Activated T-cell treated with anti-CD3 and anti-CD28 coated beads, Interleukin-2, amount 50 U/mL, for 72 hours (primary cell): ENCODE measurements at regions not wholly inside any gene's neighbourhood (a gene's known extent, or its start where the extent isn't known, plus 50 kb on each side); places are given as distances from the start of the nearest gene placed in this dataset.
"Not testable (repeated sequence)": the region's sequence is repeated elsewhere in the genome, so short reads cannot be mapped to it uniquely, and the experiment has no call there.

ENCODE experiments used
- ATAC-seq, 2 donors: fragments of 150-1000 bp; cut with Tn5 transposase; replicated peaks in 1 of 2; 2 replicates each; pipeline ENCODE4 v1.10.0; 2021; ENCODE audit warnings: moderate library complexity in 2 of 2, mild to moderate bottlenecking in 1 of 2
- DNase-seq, 2 donors: peaks; one replicate each; pipeline ENCODE4 v3.0.0; 2021 to 2022; ENCODE audit warnings: mixed read lengths in 1 of 2
- H3K27ac Mint-ChIP-seq: one replicate; pipeline ENCODE4 v1.8.0; 2022; ENCODE audit warnings: mild to moderate bottlenecking, moderate library complexity, mixed read lengths
- H3K27me3 Mint-ChIP-seq: one replicate; pipeline ENCODE4 v1.8.0; 2022; ENCODE audit warnings: low read depth, mixed read lengths
- H3K36me3 Mint-ChIP-seq, 2 donors: one replicate each; pipeline ENCODE4 v1.8.0; 2022; ENCODE audit warnings: mixed read lengths in 2 of 2, mild to moderate bottlenecking in 1 of 2; ENCODE audit not compliant: insufficient read depth in 2 of 2
- H3K4me1 Mint-ChIP-seq: one replicate; pipeline ENCODE4 v1.8.0; 2022; ENCODE audit warnings: low read depth, mixed read lengths
- H3K4me3 Mint-ChIP-seq, 2 donors: one replicate each; pipeline ENCODE4 v1.8.0; 2022; ENCODE audit warnings: mild to moderate bottlenecking in 2 of 2, mixed read lengths in 2 of 2, moderate library complexity in 2 of 2
- H3K9me3 Mint-ChIP-seq, 2 donors: one replicate each; pipeline ENCODE4 v1.8.0; 2022; ENCODE audit warnings: mixed read lengths in 2 of 2

DNA sequence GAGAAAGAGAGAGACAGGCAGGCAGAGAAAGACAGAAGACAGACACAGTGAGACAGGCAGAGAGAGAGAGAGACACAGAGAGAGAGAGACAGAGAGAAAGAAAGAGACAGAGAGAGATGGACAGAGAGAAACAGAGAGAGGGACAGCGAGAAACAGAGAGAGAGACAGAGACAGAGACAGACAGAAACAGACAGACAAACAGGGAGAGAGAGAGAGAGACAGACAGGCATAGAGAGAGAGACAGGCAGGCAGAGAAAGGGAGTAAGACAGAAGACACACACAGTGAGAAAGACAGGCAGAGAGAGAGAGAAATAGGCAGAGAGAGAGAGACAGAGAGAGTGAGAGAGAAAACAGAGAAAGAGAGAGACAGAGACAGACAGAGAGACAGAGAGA, 105.3 kb upstream of the ANKRD30BL start:
- Mint-ChIP-seq H3K4me3 (no peak overlapping the region), H3K36me3 (no peaks in the 10 kb centered on the region), H3K27ac (no peak overlapping the region), H3K4me1 (no peaks in the 10 kb centered on the region), H3K27me3 (no peaks in the 10 kb centered on the region), H3K9me3 (no peaks in the 10 kb centered on the region)
- DNase-seq (no peak), ATAC-seq (no peak)

DNA sequence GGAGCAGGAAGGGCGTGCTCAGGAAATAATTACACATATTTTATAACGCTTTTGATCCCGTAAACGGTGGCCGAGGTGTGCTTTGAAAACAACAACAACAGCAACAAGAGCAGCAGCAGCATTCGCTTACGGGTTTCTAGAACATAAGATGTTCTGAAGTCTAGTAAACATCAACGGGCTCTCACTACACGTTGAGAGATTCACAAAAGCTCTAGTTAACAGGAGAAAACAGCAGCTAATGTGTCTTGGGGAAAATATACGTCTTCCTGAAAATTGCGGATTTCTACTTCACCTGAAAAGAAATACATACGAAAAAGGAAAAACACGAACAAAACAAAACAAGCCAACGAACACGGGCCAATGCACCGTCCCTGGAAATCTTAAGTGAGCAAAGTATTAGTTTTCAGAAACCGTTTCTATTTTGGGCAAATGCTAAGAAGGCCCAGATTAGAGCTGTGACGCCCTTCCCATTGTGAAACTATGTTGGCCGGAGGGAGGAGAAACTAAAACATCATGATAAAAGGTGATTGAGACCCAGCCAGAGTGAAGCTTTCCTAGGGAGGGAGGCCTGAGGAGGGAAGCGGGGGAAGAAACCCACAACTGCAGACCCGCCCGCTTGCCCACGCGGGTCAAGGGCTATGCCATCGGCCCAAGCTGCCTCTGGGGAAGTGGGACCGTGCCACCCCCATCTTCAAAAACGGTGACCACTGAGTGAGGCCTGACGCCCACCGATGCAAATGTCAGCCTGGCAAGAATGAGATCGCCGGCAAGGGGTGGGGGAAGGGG, 105.9 kb upstream of the ANKRD30BL start:
- H3K36me3 Mint-ChIP-seq, DNase-seq, H3K27me3 Mint-ChIP-seq, H3K27ac Mint-ChIP-seq, H3K9me3 Mint-ChIP-seq, ATAC-seq, H3K4me1 Mint-ChIP-seq, H3K4me3 Mint-ChIP-seq: not testable (repeated sequence)

DNA sequence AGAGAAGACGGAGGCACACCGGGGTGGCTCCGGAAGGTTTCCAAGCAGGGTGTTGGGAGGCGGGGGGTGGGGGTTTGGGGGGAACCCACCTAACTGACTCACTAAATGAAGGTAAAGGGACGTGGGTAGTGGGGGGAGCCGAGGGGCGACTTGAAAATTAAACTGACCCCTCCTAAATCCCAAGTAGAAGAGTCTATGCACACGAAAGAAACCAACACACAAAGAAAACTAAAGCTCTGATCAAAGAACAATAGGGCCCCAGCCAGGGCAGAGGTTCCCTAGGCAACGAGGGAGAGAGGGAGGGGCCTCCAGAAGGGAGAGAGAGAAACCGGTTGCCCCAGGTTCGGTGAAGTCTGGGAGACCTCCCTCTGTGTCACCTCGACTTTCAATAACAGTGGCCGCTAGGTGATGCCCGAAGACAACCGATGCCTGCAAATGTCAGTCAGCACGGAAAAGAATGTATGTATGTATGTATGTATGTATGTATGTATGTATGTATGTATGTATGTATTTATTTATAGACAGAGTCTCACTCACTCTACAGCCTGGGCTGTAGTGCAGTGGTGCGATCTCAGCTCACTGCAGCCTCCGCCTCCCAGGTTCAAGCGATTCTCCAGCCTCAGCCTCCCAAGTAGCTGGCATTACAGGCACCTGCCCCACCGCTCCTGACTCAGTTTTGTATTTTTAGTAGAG, 106.7 kb upstream of the ANKRD30BL start:
- not testable (repeated sequence) for H3K27me3 Mint-ChIP-seq, H3K4me1 Mint-ChIP-seq, H3K36me3 Mint-ChIP-seq, H3K27ac Mint-ChIP-seq, H3K9me3 Mint-ChIP-seq
- DNase-seq (peak; percentile 35 to 63), ATAC-seq (peak; percentile 35 to 67)
- H3K4me3 Mint-ChIP-seq = peak overlapping the region in 1 of 2 donors; percentile 39

DNA sequence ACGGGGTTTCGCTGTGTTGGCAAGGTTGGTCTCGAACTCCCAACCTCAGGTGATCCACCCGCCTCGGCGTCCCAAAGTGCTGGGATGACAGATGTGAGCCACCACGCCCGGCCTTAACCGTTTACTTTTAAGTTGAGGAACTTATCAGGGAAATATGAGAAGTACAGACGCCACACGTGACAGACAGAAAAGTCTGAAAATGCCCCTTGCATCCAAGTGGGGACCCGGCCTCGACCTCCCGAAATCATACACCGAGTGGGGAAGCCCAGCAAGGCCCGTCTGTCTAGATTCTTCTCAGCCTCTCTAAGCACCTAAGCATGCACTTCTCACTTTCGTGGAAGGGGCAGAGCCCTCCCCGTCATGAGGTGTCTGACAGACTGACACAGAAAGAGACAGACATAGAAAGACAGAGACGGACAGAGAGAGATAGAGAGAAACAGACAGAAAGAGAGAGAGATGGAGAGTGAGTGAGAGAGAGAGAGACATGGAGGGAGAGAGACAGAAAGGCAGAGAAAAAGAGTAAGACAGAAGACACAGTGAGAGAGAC, 107.3 kb upstream of the ANKRD30BL start:
- Mint-ChIP-seq H3K9me3 (no peaks in the 10 kb centered on the region), H3K27ac (no peak overlapping the region), H3K36me3 (no peaks in the 10 kb centered on the region), H3K4me1 (no peaks in the 10 kb centered on the region), H3K4me3 (no peak overlapping the region), H3K27me3 (no peaks in the 10 kb centered on the region)
- ATAC-seq = no peak
- DNase-seq = no peak

DNA sequence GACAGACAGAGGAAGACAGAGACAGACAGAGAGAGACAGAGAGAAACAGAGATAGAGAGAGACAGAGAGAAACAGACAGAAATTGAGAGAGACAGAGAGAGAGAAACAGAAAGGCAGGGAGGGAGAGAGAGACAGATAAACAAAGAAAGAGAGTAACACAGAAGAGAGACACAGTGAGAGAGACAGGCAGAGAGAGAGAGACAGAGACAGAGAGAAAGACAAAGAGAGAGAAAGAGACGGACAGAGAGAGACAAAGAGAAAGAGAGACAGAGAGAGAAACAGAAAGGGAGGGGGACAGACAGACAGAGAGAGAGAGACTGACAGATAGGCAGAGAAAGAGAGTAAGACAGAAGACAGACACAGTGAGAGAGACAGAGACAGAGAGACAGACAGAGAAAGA, 108.5 kb upstream of the ANKRD30BL start:
- Mint-ChIP-seq H3K27me3 (no peaks in the 10 kb centered on the region), H3K9me3 (no peaks in the 10 kb centered on the region), H3K36me3 (no peaks in the 10 kb centered on the region), H3K4me1 (no peaks in the 10 kb centered on the region), H3K27ac (no peak overlapping the region), H3K4me3 (no peak overlapping the region)
- DNase-seq (no peak), ATAC-seq (no peak)

DNA sequence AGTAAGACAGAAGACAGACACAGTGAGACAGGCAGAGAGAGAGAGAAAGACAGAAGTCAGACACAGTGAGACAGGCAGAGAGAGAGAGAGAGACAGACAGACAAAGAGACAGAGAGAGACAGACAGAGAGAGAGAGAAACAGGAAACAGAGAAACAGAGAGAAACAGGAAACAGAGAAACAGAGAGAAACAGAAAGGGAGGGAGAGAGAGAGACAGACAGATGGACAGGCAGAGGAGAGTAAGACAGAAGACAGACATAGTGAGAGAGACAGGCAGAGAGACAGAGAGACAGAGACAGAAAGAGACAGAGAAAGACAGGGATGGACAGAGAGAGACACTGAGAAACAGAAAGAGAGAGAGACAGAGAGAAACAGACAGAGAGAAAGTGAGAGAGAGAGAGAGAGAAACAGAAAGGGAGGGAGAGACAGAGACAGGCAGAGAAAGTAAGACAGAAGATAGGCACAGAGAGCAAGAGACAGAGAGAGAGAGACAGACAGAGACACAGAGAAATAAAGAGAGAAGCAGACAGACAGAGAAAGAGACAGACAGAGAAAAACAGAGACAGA, 109.3 kb upstream of the ANKRD30BL start:
- ATAC-seq (no peak), DNase-seq (no peak)
- no peaks in the 10 kb centered on the region for H3K27me3 Mint-ChIP-seq
- H3K36me3 Mint-ChIP-seq = no peaks in the 10 kb centered on the region
- no peak overlapping the region for H3K27ac Mint-ChIP-seq
- no peaks in the 10 kb centered on the region for H3K4me1 Mint-ChIP-seq
- H3K9me3 Mint-ChIP-seq = no peaks in the 10 kb centered on the region
- no peak overlapping the region for H3K4me3 Mint-ChIP-seq

DNA sequence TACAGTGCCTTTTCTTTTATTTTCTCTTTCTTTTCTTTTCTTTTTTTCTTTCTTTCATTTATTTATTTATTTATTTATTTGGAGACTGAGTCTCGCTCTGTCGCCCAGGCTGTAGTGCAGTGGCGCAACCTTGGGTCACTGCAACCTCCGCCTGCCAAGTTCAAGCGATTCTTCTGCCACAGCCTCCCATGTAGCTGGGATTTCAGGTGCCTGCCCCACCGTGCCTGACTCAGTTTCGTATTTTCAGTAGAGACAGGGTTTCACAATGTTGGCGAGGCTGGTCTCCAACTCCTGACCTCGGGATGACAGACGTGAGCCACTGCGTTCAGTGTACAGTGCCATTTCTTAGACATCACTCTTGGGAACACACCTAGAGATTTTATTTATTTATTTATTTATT, 110.0 kb upstream of the ANKRD30BL start:
- ATAC-seq, H3K27ac Mint-ChIP-seq, DNase-seq, H3K27me3 Mint-ChIP-seq, H3K36me3 Mint-ChIP-seq, H3K4me3 Mint-ChIP-seq, H3K4me1 Mint-ChIP-seq, H3K9me3 Mint-ChIP-seq: not testable (repeated sequence)

DNA sequence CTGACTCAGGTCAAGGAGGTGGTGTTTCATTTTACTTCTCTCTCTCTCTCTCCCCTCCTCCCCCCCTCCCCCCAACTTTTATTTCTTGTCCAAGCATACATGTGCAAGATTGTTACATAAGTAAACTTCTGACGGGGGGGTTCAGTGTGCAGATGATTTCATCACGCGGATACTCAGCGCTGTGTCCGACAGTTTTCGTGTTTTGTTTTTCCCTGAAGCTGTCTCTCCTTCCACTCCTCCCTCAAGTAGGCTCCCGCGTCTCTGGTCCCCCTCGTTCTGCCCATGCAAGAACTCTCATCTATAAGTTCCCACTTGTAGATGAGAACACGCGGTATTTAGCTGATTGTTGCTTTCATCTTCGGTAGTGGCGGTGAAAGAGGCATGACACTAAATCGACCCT, 111.0 kb upstream of the ANKRD30BL start:
- ATAC-seq = no peak
- H3K4me1 Mint-ChIP-seq = no peaks in the 10 kb centered on the region
- H3K36me3 Mint-ChIP-seq = peaks cover under 1 to 2% of the 10 kb centered on the region in 2 donors

DNA sequence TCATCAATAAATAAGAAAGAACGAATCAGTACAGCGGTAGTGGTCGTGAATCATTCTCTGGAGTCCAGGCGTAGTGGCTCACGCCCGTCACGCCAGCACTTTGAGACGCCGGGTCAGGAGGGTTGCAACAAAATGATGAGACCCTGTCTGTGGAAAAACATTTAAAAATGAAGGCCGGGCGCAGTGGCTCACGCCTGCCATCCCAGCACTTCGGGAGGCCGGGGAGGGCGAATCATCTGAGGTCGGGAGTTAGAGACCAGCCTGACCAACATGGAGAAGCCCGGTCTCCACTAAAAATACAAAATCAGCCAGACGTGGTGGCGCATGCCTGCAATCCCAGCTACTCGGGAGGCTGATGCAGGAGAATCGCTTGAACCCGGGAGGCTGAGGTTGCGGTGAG, 111.8 kb upstream of the ANKRD30BL start:
- H3K27me3 Mint-ChIP-seq, H3K9me3 Mint-ChIP-seq, H3K4me1 Mint-ChIP-seq, H3K27ac Mint-ChIP-seq, H3K36me3 Mint-ChIP-seq, DNase-seq, ATAC-seq, H3K4me3 Mint-ChIP-seq: not testable (repeated sequence)

More for the DNA sequence above, 111.0 kb upstream of the ANKRD30BL start:
- no peak overlapping the region for H3K4me3 Mint-ChIP-seq
- H3K27ac Mint-ChIP-seq = no peak overlapping the region
- no peak for DNase-seq
- H3K9me3 Mint-ChIP-seq = peaks cover 4% of the 10 kb centered on the region in 2 donors
- no peaks in the 10 kb centered on the region for H3K27me3 Mint-ChIP-seq

DNA sequence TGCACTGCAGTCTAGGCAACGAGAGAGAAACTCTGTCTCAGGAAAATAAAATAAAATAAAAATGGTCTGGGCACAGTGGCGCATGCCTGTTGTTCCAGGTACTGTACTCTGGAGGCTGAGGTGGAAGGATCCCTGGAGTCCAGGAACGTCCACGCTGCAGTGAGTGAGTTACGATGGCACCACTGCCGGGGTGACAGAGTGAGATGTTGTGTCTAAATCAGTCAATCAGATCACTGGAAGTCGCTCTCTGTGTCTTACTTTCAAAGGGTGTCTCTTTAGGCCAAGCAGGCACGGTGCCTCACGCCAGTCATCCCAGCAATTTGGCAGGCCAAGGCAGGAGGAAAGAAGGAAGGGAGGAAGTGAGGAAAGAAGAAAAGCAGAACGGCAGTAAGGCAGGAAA, 112.2 kb upstream of the ANKRD30BL start:
- DNase-seq (no peak), ATAC-seq (no peak)
- H3K27ac Mint-ChIP-seq = no peak overlapping the region
- H3K27me3 Mint-ChIP-seq = no peaks in the 10 kb centered on the region
- peaks cover 2 to 4% of the 10 kb centered on the region in 2 donors for H3K36me3 Mint-ChIP-seq
- H3K9me3 Mint-ChIP-seq = peaks cover 6% of the 10 kb centered on the region in 2 donors
- H3K4me3 Mint-ChIP-seq = no peak overlapping the region
- no peaks in the 10 kb centered on the region for H3K4me1 Mint-ChIP-seq

DNA sequence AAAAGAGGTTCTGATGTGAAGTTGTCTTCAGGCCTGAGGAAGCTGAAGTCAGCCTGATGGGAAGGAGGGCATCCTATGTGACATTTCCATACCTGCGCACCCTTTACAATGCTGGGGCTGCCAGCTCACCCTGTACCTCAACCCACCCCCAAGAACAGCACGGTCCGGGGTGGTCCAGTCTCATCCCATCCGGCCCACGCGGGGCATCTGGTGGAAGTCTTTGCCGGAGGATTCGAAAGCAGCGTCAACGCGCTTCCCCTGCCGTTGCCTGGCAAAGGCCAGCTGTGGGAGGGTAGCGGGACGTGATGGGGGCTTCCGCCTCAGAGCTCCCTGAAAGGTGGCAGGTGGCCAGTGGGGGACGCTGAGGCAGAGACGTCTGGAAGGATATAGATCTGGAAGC, 113.6 kb upstream of the ANKRD30BL start:
- ATAC-seq (no peak), DNase-seq (no peak)
- Mint-ChIP-seq H3K4me1 (no peaks in the 10 kb centered on the region), H3K27me3 (no peaks in the 10 kb centered on the region), H3K9me3 (peaks cover 6 to 8% of the 10 kb centered on the region in 2 donors), H3K36me3 (peaks cover 2 to 4% of the 10 kb centered on the region in 2 donors), H3K27ac (no peak overlapping the region), H3K4me3 (no peak overlapping the region)

DNA sequence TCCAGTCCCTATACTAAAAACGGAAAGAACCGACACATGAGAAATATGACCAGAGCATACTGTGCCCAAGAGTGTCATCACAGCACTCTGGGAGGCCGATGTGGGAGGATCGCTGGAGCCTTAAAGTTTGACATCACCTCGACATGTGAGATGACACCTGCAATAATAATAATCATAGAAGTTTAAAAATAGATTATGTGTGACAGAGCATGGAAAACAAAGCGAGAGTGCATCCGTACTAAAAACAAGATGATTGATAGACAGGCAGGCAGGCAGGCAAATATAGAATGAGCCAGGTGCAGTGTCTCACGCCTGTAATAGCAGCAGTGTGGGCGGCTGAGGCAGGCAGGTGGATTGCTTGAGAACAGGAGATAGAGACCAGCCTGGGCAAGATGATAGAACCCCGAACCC, 114.8 kb upstream of the ANKRD30BL start:
- Mint-ChIP-seq H3K4me1 (no peaks in the 10 kb centered on the region), H3K9me3 (peaks cover 6 to 11% of the 10 kb centered on the region in 2 donors), H3K27ac (no peak overlapping the region), H3K36me3 (peaks cover 2 to 4% of the 10 kb centered on the region in 2 donors), H3K4me3 (no peak overlapping the region), H3K27me3 (no peaks in the 10 kb centered on the region)
- ATAC-seq = no peak
- no peak for DNase-seq

DNA sequence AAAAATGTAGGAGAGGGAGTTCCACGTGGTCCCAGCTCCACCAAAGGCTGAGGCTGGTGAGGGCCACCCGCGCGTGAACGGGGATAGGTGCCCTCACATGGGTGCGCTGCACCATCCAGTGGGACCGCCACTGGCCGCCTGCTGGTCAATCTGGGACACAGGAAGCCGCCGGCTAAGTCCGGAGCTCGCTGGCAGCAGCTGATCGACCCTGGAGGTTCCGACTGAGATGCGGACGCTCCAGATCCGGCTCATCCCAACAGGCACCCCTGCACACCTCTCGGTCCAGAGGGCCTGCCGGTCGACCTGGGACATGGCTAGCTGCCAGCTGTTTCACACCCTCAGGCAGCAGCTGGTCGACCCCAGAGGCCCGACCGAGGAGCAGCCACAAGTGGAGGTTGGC, 116.5 kb upstream of the ANKRD30BL start:
- H3K27me3 Mint-ChIP-seq = peaks cover 7% of the 10 kb centered on the region
- DNase-seq (no peak), ATAC-seq (no peak)
- no peak overlapping the region for H3K27ac Mint-ChIP-seq
- peaks cover 6 to 11% of the 10 kb centered on the region in 2 donors for H3K9me3 Mint-ChIP-seq
- no peak overlapping the region for H3K4me3 Mint-ChIP-seq
- no peaks in the 10 kb centered on the region for H3K4me1 Mint-ChIP-seq
- peaks cover 2 to 4% of the 10 kb centered on the region in 2 donors for H3K36me3 Mint-ChIP-seq
